HG03095 (cell line): ENCODE measurements at regions not wholly inside any gene's neighbourhood (a gene's known extent, or its start where the extent isn't known, plus 50 kb on each side); places are given as distances from the start of the nearest gene placed in this dataset.
"Not testable (repeated sequence)": the region's sequence is repeated elsewhere in the genome, so short reads cannot be mapped to it uniquely, and the experiment has no call there.

Experiments used
- ATAC-seq: cut with Tn5 transposase; IDR thresholded peaks from one replicate; pipeline ENCODE4 v1.9.1; 2021; ENCODE audit warnings: moderate library complexity; ENCODE audit not compliant: unreplicated experiment

DNA sequence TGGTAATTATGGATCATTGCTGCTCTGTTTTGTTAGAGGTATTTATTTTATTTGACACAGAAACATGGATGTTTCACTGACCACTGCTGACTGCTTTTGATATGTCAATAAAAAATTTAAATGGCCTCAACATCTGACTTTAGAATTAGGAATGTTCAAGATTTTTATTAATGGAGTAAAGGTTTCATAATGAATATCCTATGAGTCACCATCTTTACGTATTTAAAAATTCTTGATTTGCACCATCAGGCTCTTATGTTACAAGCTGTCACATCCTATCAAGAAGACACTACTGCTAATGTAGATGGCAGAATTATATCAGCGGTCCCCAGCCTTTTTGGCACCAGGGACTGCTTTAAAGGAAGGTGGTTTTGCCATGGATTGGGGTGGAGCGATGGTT, 578.7 kb upstream of the NRP1 start:
- no peak for ATAC-seq

DNA sequence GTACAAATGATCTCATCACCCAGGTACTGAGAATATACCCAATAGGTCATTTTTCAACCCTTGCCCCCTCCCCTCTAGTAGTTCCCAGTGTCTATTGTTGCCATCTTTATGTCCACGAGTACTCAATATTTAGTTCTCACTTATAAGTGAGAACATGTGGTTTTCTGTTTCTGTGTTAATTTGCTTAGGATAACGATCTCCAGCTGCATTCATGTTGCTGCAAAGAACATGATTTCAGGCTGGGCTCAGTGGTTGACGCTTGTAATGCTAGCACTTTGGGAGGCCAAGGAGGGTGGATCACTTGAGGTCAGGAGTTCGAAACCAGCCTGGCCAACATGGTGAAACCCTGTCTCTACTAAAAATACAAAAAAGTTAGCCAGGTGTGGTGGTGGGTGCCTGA, 575.0 kb upstream of the NRP1 start:
- ATAC-seq = not testable (repeated sequence)

DNA sequence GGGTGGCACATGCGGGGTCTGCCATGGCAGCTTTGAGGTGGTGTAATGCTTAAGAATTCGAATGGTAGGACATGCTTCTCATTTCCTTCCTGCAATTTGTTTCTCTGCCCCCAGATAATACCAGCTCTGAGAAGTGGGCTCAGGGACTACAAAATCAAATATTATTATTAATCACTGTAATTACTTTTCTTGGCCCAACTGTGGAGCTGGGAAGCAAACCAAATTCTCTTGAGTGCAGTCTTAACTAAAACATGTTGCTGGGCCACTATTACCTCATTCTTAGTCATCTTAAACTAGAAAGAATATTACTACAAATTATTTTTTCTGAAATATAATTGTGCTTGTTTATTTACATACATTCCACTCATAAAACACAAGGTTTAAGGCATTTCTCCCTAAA, 566.7 kb upstream of the NRP1 start:
- no peak for ATAC-seq

GRCh38 chr10:33900596-33900995, 566.1 kb upstream of the NRP1 start:
- ATAC-seq = no peak

GRCh38 chr10:33899578-33900531, 565.4 kb upstream of the NRP1 start:
- ATAC-seq = no peak

DNA sequence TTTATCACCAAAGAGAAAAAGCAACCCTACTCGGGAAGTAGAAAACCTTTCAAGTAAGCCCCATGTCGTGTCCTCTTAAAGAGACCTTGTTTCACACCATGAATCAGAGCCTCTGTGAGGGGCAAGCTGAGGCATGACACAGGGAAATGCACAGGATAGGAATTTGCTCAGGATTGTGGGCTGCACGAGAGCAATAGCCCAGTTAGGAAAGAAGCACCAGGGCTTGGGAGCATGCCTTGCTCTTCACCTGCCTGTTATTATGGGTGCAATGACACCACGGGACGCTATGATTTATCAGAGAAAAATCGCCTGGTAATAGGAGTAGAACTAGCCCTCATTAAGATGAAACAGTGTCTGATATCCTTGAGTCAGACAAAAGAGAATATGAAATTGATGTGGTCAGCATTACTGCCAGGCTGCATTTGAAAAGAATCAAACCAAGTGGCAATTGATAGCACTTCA, 562.9 kb upstream of the NRP1 start:
- ATAC-seq = no peak

DNA sequence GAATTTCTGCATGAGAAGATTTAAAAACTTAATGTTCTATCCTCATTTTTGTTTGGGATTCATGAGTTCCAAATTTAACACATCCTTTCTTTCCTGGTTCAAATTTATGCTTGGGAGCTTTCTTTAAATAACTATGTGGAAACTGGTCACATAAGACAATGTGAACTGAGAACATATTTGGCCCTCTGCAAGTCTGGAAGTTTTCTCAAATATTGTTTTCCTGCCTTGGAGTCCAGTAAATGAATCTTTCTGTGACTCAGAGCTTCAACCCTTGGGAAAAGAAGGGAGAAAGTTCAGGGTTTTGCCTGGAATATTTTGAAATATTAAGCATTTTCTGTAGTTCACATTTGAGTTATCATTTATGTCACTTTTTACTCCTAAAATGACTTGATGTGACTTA, 559.0 kb upstream of the NRP1 start:
- ATAC-seq = no peak

GRCh38 chr10:33889371-33889770, 554.9 kb upstream of the NRP1 start:
- no peak for ATAC-seq

DNA sequence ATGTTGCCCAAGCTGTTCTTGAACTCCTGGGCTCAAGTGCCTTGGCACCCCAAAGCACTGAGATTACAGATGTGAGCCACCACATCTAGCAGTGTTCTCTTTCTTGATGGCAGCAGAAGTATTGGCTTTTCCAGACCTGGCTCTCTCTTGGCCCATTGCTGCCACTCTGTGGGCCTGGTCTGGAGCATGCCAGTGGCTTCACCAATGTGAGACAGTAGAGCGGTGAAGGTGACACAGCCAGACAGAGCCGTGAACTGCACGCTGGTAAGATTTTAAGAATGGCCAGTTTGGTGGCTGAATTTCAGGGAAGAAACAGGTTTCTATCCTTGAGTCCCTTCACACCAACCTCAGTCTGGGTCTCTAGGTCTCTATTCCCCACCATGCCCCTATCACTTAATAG, 552.7 kb upstream of the NRP1 start:
- no peak for ATAC-seq

- no peak for ATAC-seq
Observed at GRCh38 chr10:33886299-33886698, 551.8 kb upstream of the NRP1 start.

DNA sequence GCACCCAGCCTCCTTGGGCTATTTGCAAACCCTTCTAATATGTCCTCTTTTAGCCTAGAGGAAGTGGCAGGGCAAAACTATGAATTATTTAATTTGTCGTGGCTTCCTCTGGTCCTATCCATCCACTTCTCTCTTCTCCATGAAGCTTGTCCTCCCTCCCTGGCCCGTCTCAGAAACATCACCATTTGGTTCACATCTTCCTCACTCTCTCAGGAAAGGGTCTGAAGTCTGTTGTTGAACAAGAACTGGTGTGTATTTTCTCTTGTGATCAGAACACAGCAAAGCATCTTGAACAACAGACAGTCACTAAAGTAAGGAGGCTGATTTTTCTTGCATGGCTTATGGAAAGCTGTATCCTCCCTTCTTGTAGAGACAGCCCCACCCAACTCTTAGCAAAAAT, 550.1 kb upstream of the NRP1 start:
- no peak for ATAC-seq

DNA sequence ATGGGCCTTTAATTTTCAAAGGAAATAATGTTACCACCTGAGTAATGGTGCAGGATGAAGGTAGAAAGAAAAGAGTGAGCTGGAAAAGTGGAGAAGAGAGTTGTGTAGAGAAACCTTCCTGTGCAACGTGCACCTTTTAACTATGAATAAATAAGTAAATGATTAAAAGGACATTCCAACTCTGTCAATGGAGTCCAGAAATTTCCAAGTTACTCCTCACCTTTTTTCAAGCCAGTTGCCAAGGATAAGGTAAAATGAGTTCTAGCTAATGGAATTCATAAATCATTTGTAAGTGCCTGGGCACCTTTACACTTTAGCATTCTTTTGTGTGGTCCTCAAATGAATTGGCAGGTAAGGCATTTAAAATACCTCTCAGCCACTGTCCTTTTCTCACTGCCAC, 549.4 kb upstream of the NRP1 start:
- ATAC-seq = no peak

- ATAC-seq = no peak
Observed at GRCh38 chr10:33882996-33883395, 548.5 kb upstream of the NRP1 start.

- ATAC-seq = no peak
Observed at GRCh38 chr10:33880291-33880690, 545.8 kb upstream of the NRP1 start.

- ATAC-seq = no peak
Observed at GRCh38 chr10:33878238-33878786, 543.8 kb upstream of the NRP1 start.

DNA sequence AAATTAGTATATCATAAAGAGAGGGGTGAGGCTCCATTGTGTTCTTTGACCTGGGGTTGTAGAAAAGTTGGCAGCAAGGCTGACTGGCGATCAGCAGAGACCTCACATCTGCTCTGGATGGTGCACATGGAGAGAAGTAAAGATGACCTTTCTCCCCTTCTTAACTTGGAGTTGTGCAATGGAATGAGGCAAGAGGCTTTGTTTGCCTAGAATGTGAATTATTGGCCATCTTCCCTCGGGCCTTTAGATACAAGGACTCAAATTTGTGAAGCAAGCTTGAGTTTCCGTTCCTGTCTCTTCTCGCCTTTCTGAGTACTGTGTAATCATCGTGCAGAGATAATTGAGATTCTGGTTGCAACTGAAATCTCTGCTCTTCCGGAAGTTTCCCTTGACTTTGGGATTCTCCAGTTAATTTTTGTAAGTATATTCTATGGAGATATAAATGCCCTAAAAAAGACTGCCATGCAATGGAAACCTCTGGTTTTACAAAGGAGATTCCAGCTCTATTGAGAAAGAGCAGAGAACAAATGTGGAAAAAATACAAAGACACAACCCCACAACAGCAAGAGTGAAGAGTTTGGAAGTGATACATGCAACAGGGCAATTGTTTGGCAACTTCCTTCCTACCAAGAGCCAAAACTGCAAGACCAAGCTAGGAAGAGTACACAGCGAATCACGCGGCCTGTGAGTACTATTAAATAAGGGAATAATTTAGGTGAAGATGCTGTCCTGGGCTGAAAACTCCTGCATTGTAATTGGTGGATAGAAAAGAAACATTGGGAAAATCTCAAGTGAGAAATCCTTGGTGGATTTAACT, 542.3 kb upstream of the NRP1 start:
- ATAC-seq = no peak

GRCh38 chr10:33875924-33876583, 541.6 kb upstream of the NRP1 start:
- ATAC-seq = no peak

GRCh38 chr10:33871061-33871956, 536.8 kb upstream of the NRP1 start:
- no peak for ATAC-seq

- ATAC-seq = no peak
Observed at GRCh38 chr10:33869481-33869880, 535.0 kb upstream of the NRP1 start.

DNA sequence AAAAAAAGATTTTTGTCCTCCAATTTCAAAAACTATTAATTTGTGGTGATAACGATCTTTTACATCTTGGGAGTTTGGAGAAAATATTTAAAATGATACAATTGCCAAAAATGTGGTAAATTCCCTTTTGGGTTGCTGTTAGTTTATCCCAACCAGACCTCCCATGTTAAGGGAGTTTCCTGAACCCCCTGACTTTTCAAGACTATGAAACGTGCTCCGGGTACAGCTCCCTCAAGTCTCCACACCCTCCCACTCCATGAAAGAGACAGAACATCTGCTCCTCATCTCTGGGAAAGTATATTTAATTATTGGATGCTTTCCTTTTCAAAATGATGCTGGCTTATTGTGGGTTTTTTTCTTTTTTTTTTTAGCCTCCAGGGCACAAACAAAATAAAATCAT, 534.6 kb upstream of the NRP1 start:
- ATAC-seq = no peak
